AG04450 (cell line): ENCODE measurements at regions not wholly inside any gene's neighbourhood (a gene's known extent, or its start where the extent isn't known, plus 50 kb on each side); places are given as distances from the start of the nearest gene placed in this dataset.

Experiments used
- CTCF ChIA-PET: fragments of 300-600, 350-600 bp; formaldehyde crosslinking; extraction: SDS; loops from one replicate; lab custom pipeline; 2022; ENCODE audit warnings: antibody characterized with exemption, inconsistent platforms; lab: Charles Lee
- POLR2A ChIA-PET: fragments of 350-600 bp; formaldehyde crosslinking; extraction: SDS; loops from one replicate; lab custom pipeline; 2021; ENCODE audit warnings: antibody characterized with exemption, inconsistent platforms; lab: Yijun Ruan, JAX
- DNase-seq: peaks from one replicate; pipeline ENCODE4 v3.0.0-alpha.2; 2011; ENCODE audit warnings: low read depth, low spot score
- H3K27ac ChIP-seq: one replicate; pipeline ENCODE4 v1.5.1; 2012; ENCODE audit warnings: low read depth, low read length, control low read depth
- H3K27me3 ChIP-seq: one replicate; pipeline ENCODE4 v1.6.0; 2012; ENCODE audit warnings: low read length; ENCODE audit not compliant: control insufficient read depth, insufficient read depth
- H3K4me3 ChIP-seq: 2 replicates; pipeline ENCODE4 v1.5.1; 2011; ENCODE audit warnings: mild to moderate bottlenecking, low read depth, low read length, control low read depth
- H3K9me3 ChIP-seq: 2 replicates; pipeline ENCODE4 v1.5.1; 2012; ENCODE audit warnings: low read length; ENCODE audit not compliant: control insufficient read depth, insufficient read depth
- CTCF ChIP-seq: IDR thresholded peaks from 2 replicates; pipeline ENCODE4 v1.5.1; 2011; ENCODE audit warnings: low read depth, low read length, control low read depth, inconsistent platforms

- POLR2A ChIA-PET: no interaction called here
- no peak for DNase-seq
Measured at GRCh38 chr20:11976966-11977365, 59.3 kb downstream of the BTBD3 start.

GRCh38 chr20:11978496-11978895, 60.8 kb downstream of the BTBD3 start:
- H3K27me3 ChIP-seq: peaks cover 7% of the 10 kb centered on the region
- no peak for DNase-seq
- ChIA-PET POLR2A (no interaction called here), CTCF (interaction anchor here (1.0 kb wide), 1 partner anchor 303 kb away, joined by 5 read pairs; no protein-coding TSS in a partner anchor)
- no peak overlapping the region for H3K4me3 ChIP-seq
- no peak for TF ChIP-seq CTCF
- H3K9me3 ChIP-seq: no peaks in the 10 kb centered on the region
- no peak overlapping the region for H3K27ac ChIP-seq

More at GRCh38 chr20:11976966-11977365, 59.3 kb downstream of the BTBD3 start:
- Histone ChIP-seq H3K27ac (no peak overlapping the region), H3K9me3 (no peaks in the 10 kb centered on the region), H3K4me3 (no peak overlapping the region), H3K27me3 (peaks cover 4% of the 10 kb centered on the region)
- TF ChIP-seq CTCF: no peak
- CTCF ChIA-PET: interaction anchor here (0.7 to 1.4 kb wide), 2 partner anchors 35 to 299 kb away, joined by 3 to 4 read pairs; no protein-coding TSS in a partner anchor

- H3K9me3 ChIP-seq: no peaks in the 10 kb centered on the region
- peaks cover 7% of the 10 kb centered on the region for H3K27me3 ChIP-seq
- no peak for TF ChIP-seq CTCF
- DNase-seq: no peak
- no peak overlapping the region for H3K4me3 ChIP-seq
- H3K27ac ChIP-seq: no peak overlapping the region
- ChIA-PET POLR2A (no interaction called here), CTCF (interaction anchor here (1.0 kb wide), 1 partner anchor 304 kb away, joined by 5 read pairs; no protein-coding TSS in a partner anchor)
Measured at GRCh38 chr20:11979306-11979990, 61.8 kb downstream of the BTBD3 start.

- CTCF ChIA-PET: no interaction called here
- POLR2A ChIA-PET: no interaction called here
Measured at GRCh38 chr20:11980263-11980662, 62.6 kb downstream of the BTBD3 start.

More at GRCh38 chr20:11980263-11980662, 62.6 kb downstream of the BTBD3 start:
- Histone ChIP-seq H3K27me3 (peaks cover 7% of the 10 kb centered on the region), H3K4me3 (no peak overlapping the region), H3K9me3 (no peaks in the 10 kb centered on the region), H3K27ac (no peak overlapping the region)
- DNase-seq: no peak
- TF ChIP-seq CTCF: 0 out of 2 replicates have a peak, but pooled peaks have one; percentile 13
